HG03432 (cell line): ENCODE measurements at regions not wholly inside any gene's neighbourhood (a gene's known extent, or its start where the extent isn't known, plus 50 kb on each side); places are given as distances from the start of the nearest gene placed in this dataset.

Experiments
- ATAC-seq: cut with Tn5 transposase; IDR thresholded peaks from one replicate; pipeline ENCODE4 v1.9.1; 2021; ENCODE audit warnings: mild to moderate bottlenecking, moderate library complexity; ENCODE audit not compliant: unreplicated experiment

GRCh38 chr1:83527987-83528386 is 470.9 kb downstream of the TTLL7 start:
- no peak for ATAC-seq

- no peak for ATAC-seq
Observed at GRCh38 chr1:83520797-83521196, 478.1 kb downstream of the TTLL7 start.

- no peak for ATAC-seq
Observed at GRCh38 chr1:83516369-83516768, 482.6 kb downstream of the TTLL7 start.

GRCh38 chr1:83515578-83516154 is 483.3 kb downstream of the TTLL7 start:
- ATAC-seq, result no peak

GRCh38 chr1:83512373-83513193 is 486.3 kb downstream of the TTLL7 start:
- no peak for ATAC-seq

GRCh38 chr1:83511146-83511726 is 487.7 kb downstream of the TTLL7 start:
- no peak for ATAC-seq

- ATAC-seq, result no peak
Observed at GRCh38 chr1:83509301-83509781, 489.6 kb downstream of the TTLL7 start.

- peak; percentile 99 for ATAC-seq
Observed at GRCh38 chr1:83508485-83509151, 490.3 kb downstream of the TTLL7 start.

- ATAC-seq, result no peak
Observed at GRCh38 chr1:83505148-83505547, 493.8 kb downstream of the TTLL7 start.

- no peak for ATAC-seq
Observed at GRCh38 chr1:83503153-83503552, 495.8 kb downstream of the TTLL7 start.

- ATAC-seq, result peak; percentile 93
Observed at GRCh38 chr1:83500987-83501591, 497.8 kb downstream of the TTLL7 start.

- ATAC-seq, result peak; percentile 22
Observed at GRCh38 chr1:83500531-83500930, 498.4 kb downstream of the TTLL7 start.

GRCh38 chr1:83499998-83500397 is 498.9 kb downstream of the TTLL7 start:
- peak; percentile 52 for ATAC-seq

- ATAC-seq, result no peak
Observed at GRCh38 chr1:83497563-83497962, 501.4 kb downstream of the TTLL7 start.

- no peak for ATAC-seq
Observed at GRCh38 chr1:83495560-83495959, 503.4 kb downstream of the TTLL7 start.

GRCh38 chr1:83493633-83494032 is 505.3 kb downstream of the TTLL7 start:
- ATAC-seq, result no peak

- ATAC-seq, result no peak
Observed at GRCh38 chr1:83491930-83492329, 507.0 kb downstream of the TTLL7 start.

GRCh38 chr1:83490988-83491387 is 507.9 kb downstream of the TTLL7 start:
- no peak for ATAC-seq

- peak; percentile 87 for ATAC-seq
Observed at GRCh38 chr1:83488105-83488504, 510.8 kb downstream of the TTLL7 start.

- ATAC-seq, result peak; percentile 45
Observed at GRCh38 chr1:83487460-83487859, 511.5 kb downstream of the TTLL7 start.
